ENCODE measurements at regions not wholly inside any gene's neighbourhood (a gene's known extent, or its start where the extent isn't known, plus 50 kb on each side); places are given as distances from the start of the nearest gene placed in this dataset.
"Not testable (repeated sequence)": the region's sequence is repeated elsewhere in the genome, so short reads cannot be mapped to it uniquely, and the experiment has no call there.

DNA sequence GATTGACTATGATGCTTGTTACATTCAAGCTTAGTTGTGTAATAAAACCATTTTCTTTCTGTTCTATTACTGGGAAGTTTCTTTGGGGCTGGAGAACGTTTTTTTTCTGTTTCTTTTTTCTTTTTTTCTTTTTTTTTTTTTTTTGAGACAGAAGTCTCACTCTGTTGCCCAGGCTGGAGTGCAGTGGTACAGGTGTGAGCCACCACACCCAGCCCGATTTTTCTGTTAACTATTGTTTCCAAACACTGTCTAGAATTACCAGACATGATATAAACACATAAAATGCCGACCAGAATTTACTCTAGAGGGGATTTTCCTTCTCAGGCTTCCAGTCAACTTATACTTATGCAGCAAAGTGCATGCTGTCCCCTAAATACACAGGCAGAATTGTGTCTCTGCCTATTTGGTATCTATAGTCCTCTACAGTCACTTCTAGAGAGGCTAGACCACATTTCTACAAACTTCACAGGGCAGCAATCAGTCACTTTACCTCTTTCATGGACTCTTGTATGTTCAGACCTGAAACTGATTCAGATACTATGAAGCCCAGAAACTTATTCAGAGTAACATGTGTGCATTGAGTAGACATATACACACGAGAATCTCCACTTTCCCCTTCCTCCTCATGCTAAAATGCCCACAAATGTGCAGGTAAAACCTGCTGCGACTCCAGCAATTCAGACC is 121.2 kb downstream of the ZNF737 start:
- H3K4me3 ChIP-seq (ENCODE audit: low read length), result no peak overlapping the region
- WGBS (ENCODE audit: insufficient coverage, insufficient read length), result no CpG with 5 or more reads among the region's 5 CpGs
- DNase-seq (ENCODE audit: low read depth, low spot score), result no peak

DNA sequence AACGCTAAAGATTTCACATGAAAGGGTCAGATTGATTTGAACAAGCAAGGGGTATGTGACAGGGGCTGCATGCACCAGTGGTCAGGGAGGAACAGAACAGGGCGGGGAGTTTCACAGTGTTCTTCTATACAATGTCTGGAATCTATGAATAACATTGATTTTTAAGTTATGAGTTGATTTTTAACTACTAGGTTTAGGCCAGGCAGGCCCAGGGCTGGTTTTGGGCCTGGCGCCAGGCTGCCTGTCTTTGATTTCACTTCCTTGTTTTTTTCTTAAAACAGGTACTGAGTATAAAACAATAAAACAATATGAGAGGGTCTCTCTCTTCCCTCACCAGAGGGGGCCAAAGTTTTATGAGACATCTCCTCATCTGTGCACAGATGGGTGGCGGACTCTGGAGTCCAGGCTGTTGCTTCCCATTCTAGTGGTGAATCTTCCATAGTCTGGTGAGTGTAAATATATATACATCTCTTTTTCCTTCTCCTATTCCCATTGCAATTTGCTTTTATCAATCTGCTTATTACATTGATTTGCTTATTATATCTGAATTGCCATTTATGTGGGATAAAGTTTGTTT is 133.2 kb downstream of the ZNF737 start:
- H3K27me3 ChIP-seq (ENCODE audit: control insufficient read depth, insufficient read depth, low read length); H3K4me1 ChIP-seq (ENCODE audit: control insufficient read depth, insufficient read depth, low read length); H3K27ac ChIP-seq (ENCODE audit: low read length); H3K9me3 ChIP-seq (ENCODE audit: control insufficient read depth, insufficient read depth, low read length); H3K36me3 ChIP-seq (ENCODE audit: control insufficient read depth, insufficient read depth, low read length); H3K4me3 ChIP-seq (ENCODE audit: low read length); DNase-seq (ENCODE audit: low read depth, low spot score): not testable (repeated sequence)
- no CpG with 5 or more reads among the region's 4 CpGs for WGBS (ENCODE audit: insufficient coverage, insufficient read length)

More for the DNA sequence above, 121.2 kb downstream of the ZNF737 start:
- H3K27me3 ChIP-seq (ENCODE audit: control insufficient read depth, insufficient read depth, low read length), result no peaks in the 10 kb centered on the region
- no peaks in the 10 kb centered on the region for H3K9me3 ChIP-seq (ENCODE audit: control insufficient read depth, insufficient read depth, low read length)
- no peaks in the 10 kb centered on the region for H3K4me1 ChIP-seq (ENCODE audit: control insufficient read depth, insufficient read depth, low read length)
- no peaks in the 10 kb centered on the region for H3K36me3 ChIP-seq (ENCODE audit: control insufficient read depth, insufficient read depth, low read length)
- H3K27ac ChIP-seq (ENCODE audit: low read length), result no peak overlapping the region

- Histone ChIP-seq H3K36me3 (ENCODE audit: control insufficient read depth, insufficient read depth, low read length) (no peaks in the 10 kb centered on the region), H3K4me3 (ENCODE audit: low read length) (no peak overlapping the region), H3K27me3 (ENCODE audit: control insufficient read depth, insufficient read depth, low read length) (no peaks in the 10 kb centered on the region), H3K4me1 (ENCODE audit: control insufficient read depth, insufficient read depth, low read length) (no peaks in the 10 kb centered on the region), H3K27ac (ENCODE audit: low read length) (no peak overlapping the region), H3K9me3 (ENCODE audit: control insufficient read depth, insufficient read depth, low read length) (no peaks in the 10 kb centered on the region)
- no CpG with 5 or more reads among the region's 5 CpGs for WGBS (ENCODE audit: insufficient coverage, insufficient read length)
- no peak for DNase-seq (ENCODE audit: low read depth, low spot score)
These were observed 133.8 kb downstream of the ZNF737 start for GRCh38 chr19:20431826-20432225.

GRCh38 chr19:20423381-20424197 is 142.0 kb downstream of the ZNF737 start:
- H3K27ac ChIP-seq (ENCODE audit: low read length), result no peak overlapping the region
- no peaks in the 10 kb centered on the region for H3K27me3 ChIP-seq (ENCODE audit: control insufficient read depth, insufficient read depth, low read length)
- H3K36me3 ChIP-seq (ENCODE audit: control insufficient read depth, insufficient read depth, low read length), result no peaks in the 10 kb centered on the region
- no peaks in the 10 kb centered on the region; the same call in 1 of the 2 replicates for H3K4me1 ChIP-seq (ENCODE audit: control insufficient read depth, insufficient read depth, low read length)
- DNase-seq (ENCODE audit: low read depth, low spot score), result no peak
- no CpG with 5 or more reads among the region's 44 CpGs for WGBS (ENCODE audit: insufficient coverage, insufficient read length)
- H3K4me3 ChIP-seq (ENCODE audit: low read length), result peak overlapping the region; percentile 75
- no peaks in the 10 kb centered on the region for H3K9me3 ChIP-seq (ENCODE audit: control insufficient read depth, insufficient read depth, low read length)

- no peaks in the 10 kb centered on the region for H3K27me3 ChIP-seq (ENCODE audit: control insufficient read depth, insufficient read depth, low read length)
- H3K4me1 ChIP-seq (ENCODE audit: control insufficient read depth, insufficient read depth, low read length), result no peaks in the 10 kb centered on the region; the same call in 1 of the 2 replicates
- DNase-seq (ENCODE audit: low read depth, low spot score), result no peak
- H3K9me3 ChIP-seq (ENCODE audit: control insufficient read depth, insufficient read depth, low read length), result no peaks in the 10 kb centered on the region
- no peaks in the 10 kb centered on the region for H3K36me3 ChIP-seq (ENCODE audit: control insufficient read depth, insufficient read depth, low read length)
- no peak overlapping the region for H3K27ac ChIP-seq (ENCODE audit: low read length)
- WGBS (ENCODE audit: insufficient coverage, insufficient read length), result no CpG with 5 or more reads among the region's 22 CpGs
- H3K4me3 ChIP-seq (ENCODE audit: low read length), result no peak overlapping the region; the same call in 1 of the 2 replicates
These were observed 143.1 kb downstream of the ZNF737 start for GRCh38 chr19:20422216-20423205.

DNA sequence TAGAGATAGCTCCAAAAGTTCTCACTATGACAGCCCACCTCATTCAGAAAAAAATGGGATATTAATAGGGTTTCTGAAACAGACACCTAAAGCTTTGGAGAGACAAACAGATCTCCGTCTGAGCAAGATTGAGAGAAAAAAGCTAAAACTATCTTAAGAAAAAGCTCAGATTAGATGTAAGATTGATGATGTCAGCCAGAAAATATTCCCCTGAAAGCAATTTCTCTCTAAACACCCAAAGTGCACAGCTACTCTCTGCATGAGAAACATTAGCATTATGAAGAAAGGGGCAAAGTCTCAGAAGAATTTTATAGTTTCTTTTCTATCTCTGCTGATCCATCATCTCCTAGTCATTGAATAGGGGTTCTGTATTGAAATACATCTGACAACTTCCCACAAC is 148.9 kb downstream of the ZNF737 start:
- WGBS (ENCODE audit: insufficient coverage, insufficient read length), result no CpG with 5 or more reads among the region's 1 CpG
- Histone ChIP-seq H3K4me1 (ENCODE audit: control insufficient read depth, insufficient read depth, low read length) (no peaks in the 10 kb centered on the region), H3K27me3 (ENCODE audit: control insufficient read depth, insufficient read depth, low read length) (no peaks in the 10 kb centered on the region), H3K4me3 (ENCODE audit: low read length) (no peak overlapping the region), H3K9me3 (ENCODE audit: control insufficient read depth, insufficient read depth, low read length) (no peaks in the 10 kb centered on the region), H3K36me3 (ENCODE audit: control insufficient read depth, insufficient read depth, low read length) (peaks cover 3% of the 10 kb centered on the region; the same call in 1 of the 2 replicates), H3K27ac (ENCODE audit: low read length) (no peak overlapping the region)
- DNase-seq (ENCODE audit: low read depth, low spot score), result no peak

DNA sequence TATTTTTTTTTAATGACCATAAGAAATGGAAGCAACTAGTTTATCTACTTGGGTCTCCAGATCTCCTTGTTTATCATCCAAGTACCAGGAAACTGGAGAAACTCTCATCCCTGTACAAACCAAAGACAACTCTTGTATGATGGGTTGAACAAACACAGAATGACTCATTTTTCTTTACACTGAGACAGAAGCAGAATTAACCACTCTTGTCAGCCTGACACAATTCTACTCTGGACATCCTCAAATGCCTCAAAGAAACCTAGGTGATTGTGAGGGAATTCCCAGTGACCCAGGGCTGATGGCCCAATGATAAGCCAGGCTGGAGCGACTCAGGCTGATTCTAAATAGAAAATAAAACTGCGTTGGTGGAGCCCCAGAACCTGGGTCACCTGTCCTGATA is 151.5 kb downstream of the ZNF737 start:
- Histone ChIP-seq H3K36me3 (ENCODE audit: control insufficient read depth, insufficient read depth, low read length) (peaks cover 3% of the 10 kb centered on the region; the same call in 1 of the 2 replicates), H3K27ac (ENCODE audit: low read length) (no peak overlapping the region), H3K4me3 (ENCODE audit: low read length) (no peak overlapping the region), H3K4me1 (ENCODE audit: control insufficient read depth, insufficient read depth, low read length) (no peaks in the 10 kb centered on the region), H3K27me3 (ENCODE audit: control insufficient read depth, insufficient read depth, low read length) (no peaks in the 10 kb centered on the region), H3K9me3 (ENCODE audit: control insufficient read depth, insufficient read depth, low read length) (no peaks in the 10 kb centered on the region)
- WGBS (ENCODE audit: insufficient coverage, insufficient read length), result no CpG with 5 or more reads among the region's 2 CpGs
- DNase-seq (ENCODE audit: low read depth, low spot score), result no peak

DNA sequence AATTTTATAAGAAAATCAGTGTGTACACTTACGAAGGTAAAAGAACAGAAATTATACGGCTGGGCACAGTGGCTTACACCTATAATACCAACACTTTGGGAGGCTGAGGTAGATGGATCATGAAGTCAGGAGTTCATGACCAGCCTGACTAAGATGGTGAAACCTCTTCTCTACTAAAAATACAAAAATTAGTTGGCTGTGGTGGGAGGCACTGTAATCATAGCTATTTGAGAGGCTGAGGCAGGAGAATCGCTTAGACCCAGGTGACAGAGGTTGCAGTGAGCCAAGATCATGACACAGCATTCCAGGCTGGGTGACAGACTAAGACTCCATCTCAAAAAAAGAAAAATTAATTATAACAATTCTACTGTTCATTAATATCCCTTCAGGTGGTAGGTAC is 151.9 kb downstream of the ZNF737 start:
- Histone ChIP-seq H3K9me3 (ENCODE audit: control insufficient read depth, insufficient read depth, low read length) (no peaks in the 10 kb centered on the region), H3K27me3 (ENCODE audit: control insufficient read depth, insufficient read depth, low read length) (no peaks in the 10 kb centered on the region), H3K4me1 (ENCODE audit: control insufficient read depth, insufficient read depth, low read length) (no peaks in the 10 kb centered on the region), H3K27ac (ENCODE audit: low read length) (no peak overlapping the region), H3K36me3 (ENCODE audit: control insufficient read depth, insufficient read depth, low read length) (peaks cover 3% of the 10 kb centered on the region; the same call in 1 of the 2 replicates), H3K4me3 (ENCODE audit: low read length) (no peak overlapping the region)
- DNase-seq (ENCODE audit: low read depth, low spot score), result no peak
- no CpG with 5 or more reads among the region's 3 CpGs for WGBS (ENCODE audit: insufficient coverage, insufficient read length)

DNA sequence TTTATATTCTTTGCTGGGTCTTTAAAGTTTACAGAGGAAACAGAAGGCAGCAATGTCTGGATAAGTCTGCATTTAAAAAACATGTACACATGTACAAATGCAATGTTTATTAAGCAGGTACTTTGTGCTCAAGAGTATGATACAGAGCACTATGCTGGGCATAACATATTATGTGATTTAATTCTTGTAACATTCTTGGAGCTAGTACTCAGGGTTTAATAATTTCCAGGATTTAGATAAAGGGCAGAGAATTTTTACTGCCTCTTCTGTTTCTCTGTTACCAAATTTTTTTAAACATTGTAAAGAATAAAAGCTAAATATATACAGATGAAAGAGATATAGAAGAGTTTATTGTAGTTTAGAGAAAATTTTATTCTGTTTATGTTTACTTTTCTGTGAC is 152.7 kb downstream of the ZNF737 start:
- Histone ChIP-seq H3K9me3 (ENCODE audit: control insufficient read depth, insufficient read depth, low read length) (no peaks in the 10 kb centered on the region), H3K4me1 (ENCODE audit: control insufficient read depth, insufficient read depth, low read length) (no peaks in the 10 kb centered on the region), H3K4me3 (ENCODE audit: low read length) (no peak overlapping the region), H3K36me3 (ENCODE audit: control insufficient read depth, insufficient read depth, low read length) (peaks cover 3% of the 10 kb centered on the region; the same call in 1 of the 2 replicates), H3K27ac (ENCODE audit: low read length) (no peak overlapping the region), H3K27me3 (ENCODE audit: control insufficient read depth, insufficient read depth, low read length) (no peaks in the 10 kb centered on the region)
- no peak for DNase-seq (ENCODE audit: low read depth, low spot score)

DNA sequence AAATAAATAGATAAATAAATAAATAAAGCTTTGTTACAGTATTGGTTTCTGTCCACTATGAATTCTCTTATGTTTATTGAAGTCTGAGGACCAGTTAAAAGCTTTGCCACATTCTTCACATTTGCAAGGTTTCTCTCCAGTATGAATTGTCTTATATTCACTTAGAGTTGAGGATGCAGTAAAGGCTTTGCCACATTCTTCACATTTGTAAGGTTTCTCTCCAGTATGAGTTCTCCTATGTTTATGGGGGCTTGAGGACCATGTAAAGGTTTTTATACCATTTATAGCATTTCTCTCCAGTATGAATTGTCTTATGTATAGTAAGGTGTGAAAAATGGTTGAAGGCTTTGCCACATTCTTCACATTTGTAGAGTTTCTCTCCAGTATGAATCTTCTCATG is 168.3 kb downstream of the ZNF737 start:
- no peaks in the 10 kb centered on the region for H3K4me1 ChIP-seq (ENCODE audit: control insufficient read depth, insufficient read depth, low read length)
- no peak overlapping the region for H3K27ac ChIP-seq (ENCODE audit: low read length)
- H3K9me3 ChIP-seq (ENCODE audit: control insufficient read depth, insufficient read depth, low read length), result peaks cover 6% of the 10 kb centered on the region
- H3K36me3 ChIP-seq (ENCODE audit: control insufficient read depth, insufficient read depth, low read length), result peaks cover 9% of the 10 kb centered on the region; the same call in 1 of the 2 replicates
- DNase-seq (ENCODE audit: low read depth, low spot score), result no peak
- H3K4me3 ChIP-seq (ENCODE audit: low read length), result no peak overlapping the region
- H3K27me3 ChIP-seq (ENCODE audit: control insufficient read depth, insufficient read depth, low read length), result no peaks in the 10 kb centered on the region

All from iPS DF 6.9 (cell line).